Activated gamma-delta T cell treated with Interleukin-2 at 50 U/mL for 16 hours (primary cell): ENCODE measurements at regions not wholly inside any gene's neighbourhood (a gene's known extent, or its start where the extent isn't known, plus 50 kb on each side); places are given as distances from the start of the nearest gene placed in this dataset.
"Not testable (repeated sequence)": the region's sequence is repeated elsewhere in the genome, so short reads cannot be mapped to it uniquely, and the experiment has no call there.

Source experiments
- DNase-seq: peaks from one replicate; pipeline ENCODE4 v3.0.0-alpha.2; 2020

GRCh38 chr2:16209799-16210198 lies 269.4 kb downstream of the MYCN start:
- no peak for DNase-seq

- DNase-seq = no peak
Observed at GRCh38 chr2:16208921-16209320, 268.6 kb downstream of the MYCN start.

- no peak for DNase-seq
Observed at GRCh38 chr2:16208241-16208797, 268.0 kb downstream of the MYCN start.

- DNase-seq = no peak
Observed at GRCh38 chr2:16207611-16208010, 267.3 kb downstream of the MYCN start.

DNA sequence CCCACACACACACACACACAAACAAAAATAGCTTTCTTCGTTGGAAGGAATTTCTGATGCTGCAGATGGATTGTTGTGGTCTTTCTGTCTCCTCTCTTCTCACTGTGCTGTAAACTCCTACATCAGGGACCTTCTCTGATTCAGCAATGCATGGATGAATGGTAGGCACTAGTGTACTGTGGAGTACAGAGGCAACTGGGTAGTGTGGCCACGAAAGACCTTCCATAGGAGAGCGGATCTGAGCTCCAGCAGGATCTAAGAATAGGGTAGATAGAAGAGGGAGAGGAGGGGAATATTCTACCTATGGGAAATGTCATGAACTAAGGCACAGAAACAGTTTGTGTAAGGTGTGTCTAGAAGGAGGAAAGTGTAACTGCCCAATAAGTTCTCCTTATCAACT lies 266.8 kb downstream of the MYCN start:
- no peak for DNase-seq

DNA sequence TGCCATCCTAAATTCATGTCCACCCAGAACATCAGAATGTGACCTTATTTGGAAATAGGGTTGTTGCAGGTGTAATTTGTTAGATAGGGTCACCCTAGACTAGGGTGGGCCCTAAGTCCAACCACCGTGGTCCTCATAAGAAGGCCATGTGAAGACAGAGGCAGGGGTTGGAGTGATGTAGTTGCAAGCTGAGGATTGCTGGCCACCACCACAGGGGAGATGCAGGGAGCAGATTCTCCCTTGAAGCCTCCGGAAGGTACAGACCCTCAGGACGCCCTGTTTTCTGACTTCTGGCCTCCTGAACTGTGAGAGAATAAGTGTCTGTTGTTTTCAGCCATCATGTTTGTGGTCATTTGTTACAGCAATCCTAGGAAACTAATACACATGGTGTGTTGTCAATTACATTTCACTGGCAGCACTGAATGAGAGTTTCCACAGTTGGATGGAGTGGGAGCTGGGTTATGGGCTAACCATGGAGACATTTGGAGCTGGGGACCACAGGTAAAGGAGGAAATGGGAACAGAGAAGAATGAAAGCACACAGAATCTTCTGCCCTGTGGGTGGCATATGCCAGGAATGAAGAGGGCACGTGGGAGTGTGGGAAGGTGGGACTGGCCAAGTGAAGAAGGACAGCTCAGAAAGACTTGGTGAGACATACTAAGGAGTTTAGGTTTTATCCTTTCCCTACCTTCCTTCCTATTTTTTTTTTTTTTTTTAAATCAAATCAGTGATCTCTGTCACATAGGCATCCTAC lies 266.0 kb downstream of the MYCN start:
- no peak for DNase-seq

DNA sequence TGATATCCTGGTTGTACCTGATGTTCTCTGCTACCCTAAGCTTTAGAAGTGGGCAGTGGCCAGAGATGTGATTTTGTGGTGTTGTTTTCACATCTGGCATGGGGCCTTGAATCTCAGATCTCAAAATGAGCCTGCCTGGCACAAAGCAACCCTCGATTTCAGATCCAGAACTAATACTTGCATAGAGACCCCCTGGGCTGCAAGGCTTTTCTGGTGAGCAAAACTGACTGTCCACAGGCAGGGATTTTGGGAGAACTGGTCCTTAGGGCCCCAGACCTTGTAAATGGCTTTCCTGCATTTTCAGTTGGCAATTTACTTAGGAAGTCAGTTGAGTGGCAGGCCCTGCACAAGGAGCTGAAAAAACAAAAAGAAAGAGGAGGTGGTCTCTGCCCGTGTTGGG lies 265.3 kb downstream of the MYCN start:
- DNase-seq = no peak

DNA sequence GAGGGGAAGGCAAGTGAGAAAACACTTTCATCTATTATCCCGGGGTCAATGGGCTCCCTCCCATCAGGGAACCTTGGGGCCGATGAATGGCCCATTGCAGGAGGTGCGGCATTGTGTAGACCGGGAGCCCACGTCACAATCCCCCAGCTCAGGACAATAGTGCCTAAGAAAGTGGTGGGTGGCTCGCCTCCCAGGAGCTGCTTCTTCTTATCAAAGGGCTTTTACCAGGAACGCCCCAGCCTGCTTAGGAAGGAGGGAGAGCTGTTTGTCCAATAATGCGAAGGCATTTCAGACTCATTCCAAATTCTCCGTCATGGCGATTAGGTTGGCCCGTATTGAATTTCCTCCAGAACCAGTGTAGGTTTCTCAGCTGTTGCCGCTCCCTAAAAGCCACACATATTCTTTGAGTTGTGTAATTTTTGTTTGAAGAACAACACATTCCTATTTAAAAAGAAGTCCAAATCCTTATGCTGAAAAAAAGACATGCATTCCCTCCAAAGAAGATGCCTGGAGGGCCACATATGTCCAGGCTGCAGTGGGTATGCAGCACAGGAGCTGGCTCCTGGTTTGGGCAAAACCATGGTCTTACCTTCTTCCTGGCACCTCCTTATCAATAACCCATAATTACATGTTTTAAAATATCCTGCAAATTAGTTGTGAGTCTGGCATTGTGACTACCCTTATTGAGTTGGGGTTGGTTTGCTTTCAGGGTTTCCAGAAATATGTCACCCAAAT lies 264.7 kb downstream of the MYCN start:
- no peak for DNase-seq

GRCh38 chr2:16204251-16204650 lies 263.9 kb downstream of the MYCN start:
- no peak for DNase-seq

- DNase-seq = no peak
Observed at GRCh38 chr2:16203691-16204090, 263.3 kb downstream of the MYCN start.

GRCh38 chr2:16203069-16203468 lies 262.7 kb downstream of the MYCN start:
- DNase-seq = no peak

GRCh38 chr2:16202266-16203020 lies 262.1 kb downstream of the MYCN start:
- no peak for DNase-seq

GRCh38 chr2:16201848-16202247 lies 261.5 kb downstream of the MYCN start:
- DNase-seq = no peak

- no peak for DNase-seq
Observed at GRCh38 chr2:16200554-16201193, 260.3 kb downstream of the MYCN start.

- no peak for DNase-seq
Observed at GRCh38 chr2:16199882-16200553, 259.7 kb downstream of the MYCN start.

DNA sequence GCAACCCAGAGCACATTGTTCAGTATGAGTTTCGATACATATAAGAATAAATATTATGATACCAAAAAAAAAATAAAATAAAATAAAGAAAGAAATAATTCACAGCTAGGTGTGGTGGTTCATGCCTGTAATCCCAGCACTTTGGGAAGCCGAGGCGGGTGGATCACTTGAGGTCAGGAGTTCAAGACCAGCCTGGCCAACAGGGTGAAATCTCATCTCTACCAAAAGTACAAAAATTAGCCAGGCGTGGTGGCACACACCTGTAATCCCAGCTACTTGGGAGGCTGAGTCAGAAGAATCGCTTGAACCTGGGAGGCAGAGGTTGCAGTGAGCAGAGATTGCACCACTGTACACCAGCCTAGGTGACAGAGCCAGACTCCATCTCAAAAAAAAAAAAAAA lies 258.9 kb downstream of the MYCN start:
- not testable (repeated sequence) for DNase-seq

DNA sequence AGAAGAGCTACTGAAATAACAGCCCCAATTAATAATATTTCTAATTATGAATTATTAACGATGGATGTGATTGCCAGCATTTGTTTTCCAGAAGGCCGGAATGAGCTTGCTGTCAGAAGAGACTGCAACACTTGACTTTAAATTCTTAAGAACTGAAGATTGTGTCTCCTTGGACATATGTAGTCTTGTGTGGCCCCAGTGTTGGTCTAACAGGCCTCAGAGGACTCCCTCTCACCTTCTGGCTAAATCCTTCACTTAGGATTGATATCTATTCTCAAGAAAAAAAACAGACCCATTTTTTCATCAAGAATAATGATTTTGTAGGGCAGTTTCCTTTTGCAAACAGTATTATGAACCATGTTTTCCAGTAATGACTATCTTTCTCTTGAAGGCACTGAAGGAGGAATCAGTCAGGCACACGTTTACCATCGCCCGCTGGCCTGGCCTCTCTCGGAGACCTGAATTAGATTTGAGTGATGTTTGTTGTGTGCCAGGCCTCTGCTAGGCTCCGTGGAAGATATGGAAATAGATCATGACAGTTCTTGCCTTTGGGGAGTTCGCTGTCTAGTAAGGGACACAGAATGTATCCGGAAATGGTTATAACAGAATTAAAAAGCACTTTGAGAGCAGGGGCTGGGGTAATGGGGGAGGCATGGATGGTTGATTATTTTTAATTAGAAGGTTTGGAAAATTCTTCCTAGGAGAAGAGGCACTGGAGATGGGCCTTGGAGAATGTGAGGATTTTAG lies 258.0 kb downstream of the MYCN start:
- DNase-seq = no peak

DNA sequence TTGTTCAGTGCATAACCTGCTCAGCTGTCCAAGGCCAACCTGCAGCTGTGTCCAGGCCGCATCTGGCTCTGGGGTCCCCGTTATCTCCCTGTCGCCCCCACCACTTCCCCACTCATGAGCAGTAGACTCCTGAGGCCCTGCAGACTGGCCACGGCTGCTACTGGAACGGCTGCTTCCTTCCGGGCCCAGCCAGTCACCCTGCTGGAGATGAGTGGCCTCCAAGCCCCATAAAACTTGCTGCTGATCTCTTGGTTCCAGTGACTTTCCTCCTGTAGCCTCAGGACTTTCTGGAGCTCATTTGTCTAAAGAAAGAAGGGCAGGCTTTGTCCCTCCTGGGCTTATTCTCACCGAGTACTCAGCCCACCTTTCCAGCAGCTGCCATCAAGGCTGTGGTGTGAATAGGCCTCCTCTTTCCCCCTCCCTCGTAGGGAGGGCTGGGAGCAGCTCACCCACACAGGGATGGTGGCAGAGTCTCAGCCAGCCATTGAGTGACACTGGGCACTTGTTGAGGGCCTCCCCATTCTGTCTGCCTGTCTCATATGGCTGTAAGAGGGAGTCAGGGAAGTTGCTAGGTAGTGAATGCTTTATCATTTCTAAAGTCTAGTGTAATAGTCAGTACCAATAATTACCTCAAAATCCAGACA lies 257.3 kb downstream of the MYCN start:
- DNase-seq = no peak

DNA sequence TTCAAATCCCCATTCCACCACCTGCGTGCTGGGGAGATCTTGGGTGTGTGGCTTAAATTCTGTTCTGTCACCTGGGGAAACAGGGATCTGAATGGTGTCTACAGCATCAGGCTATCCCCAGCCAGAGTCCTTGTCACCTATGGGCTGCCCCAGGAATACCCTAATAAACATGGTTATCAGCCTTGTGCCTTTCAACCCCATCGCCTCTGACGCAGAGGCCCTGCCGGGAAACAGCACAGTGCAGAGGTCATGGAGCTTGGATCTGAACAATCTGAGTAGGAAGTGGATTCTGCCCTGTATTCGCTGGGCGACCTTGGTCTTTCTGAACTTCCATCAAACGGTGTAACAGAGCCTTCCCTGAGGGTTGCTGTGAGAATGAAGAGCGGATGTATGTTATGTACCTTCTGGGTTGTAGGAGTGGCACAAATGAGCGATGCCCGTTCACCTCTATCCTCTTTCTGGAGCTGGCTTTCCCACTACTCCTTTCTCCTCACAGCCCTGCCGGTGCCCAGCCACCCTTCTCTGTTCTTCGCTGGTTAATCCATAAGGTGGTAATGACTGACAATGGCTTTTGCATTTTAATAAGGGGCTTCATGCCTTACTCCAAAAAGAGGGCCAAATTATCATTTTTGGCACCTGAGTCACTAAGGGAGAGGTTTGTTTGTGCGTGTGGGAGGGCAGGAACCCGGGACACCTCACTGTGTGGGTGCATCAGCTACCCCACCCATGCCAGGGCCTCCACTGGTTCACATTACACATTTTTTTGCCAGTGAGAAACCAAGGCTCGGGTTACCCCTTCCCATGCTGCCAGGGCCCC lies 256.5 kb downstream of the MYCN start:
- no peak for DNase-seq

GRCh38 chr2:16195681-16196070 lies 255.3 kb downstream of the MYCN start:
- DNase-seq = no peak
